H9 (cell line): ENCODE measurements at regions not wholly inside any gene's neighbourhood (a gene's known extent, or its start where the extent isn't known, plus 50 kb on each side); places are given as distances from the start of the nearest gene placed in this dataset.
A peak's percentile ranks its signal among the peaks of the same experiment; 100 is the strongest.

ENCODE experiments used
- DNase-seq: peaks from one replicate; pipeline ENCODE4 v3.0.0-alpha.2; 2017
- H2AFZ ChIP-seq: one replicate; pipeline ENCODE4 v1.6.1; 2013; ENCODE audit warnings: mild to moderate bottlenecking, low read length, control low read depth, moderate library complexity
- H2AK5ac ChIP-seq: 2 replicates; pipeline ENCODE4 v1.6.1; 2013; ENCODE audit warnings: low read length, control low read depth, mixed read lengths; ENCODE audit not compliant: insufficient read length
- H2BK120ac ChIP-seq: one replicate; pipeline ENCODE4 v1.6.1; 2013; ENCODE audit warnings: low read depth, mild to moderate bottlenecking, low read length, control low read depth, inconsistent platforms; ENCODE audit not compliant: poor library complexity, severe bottlenecking
- H2BK12ac ChIP-seq: 2 replicates; pipeline ENCODE4 v1.6.1; 2013; ENCODE audit warnings: low read length, control low read depth, mixed read lengths, low read depth; ENCODE audit not compliant: insufficient read length
- H2BK15ac ChIP-seq: 2 replicates; pipeline ENCODE4 v1.6.1; 2013; ENCODE audit warnings: low read depth, low read length, control low read depth
- H2BK20ac ChIP-seq: one replicate; pipeline ENCODE4 v1.6.1; 2013; ENCODE audit warnings: low read depth, mild to moderate bottlenecking, low read length, control low read depth, inconsistent platforms; ENCODE audit not compliant: poor library complexity, severe bottlenecking
- H2BK5ac ChIP-seq: 2 replicates; pipeline ENCODE4 v1.6.1; 2013; ENCODE audit warnings: low read length, control low read depth, mixed read lengths; ENCODE audit not compliant: insufficient read length
- H3K14ac ChIP-seq: 2 replicates; pipeline ENCODE4 v1.6.1; 2013; ENCODE audit warnings: low read length, control low read depth; ENCODE audit not compliant: insufficient read depth
- H3K18ac ChIP-seq: 2 replicates; pipeline ENCODE4 v1.6.1; 2013; ENCODE audit warnings: low read depth, mild to moderate bottlenecking, mixed read lengths, low read length, control low read depth; ENCODE audit not compliant: insufficient read length
- H3K23ac ChIP-seq: 2 replicates; pipeline ENCODE4 v1.6.1; 2013; ENCODE audit warnings: low read length, control low read depth, mixed read lengths, low read depth; ENCODE audit not compliant: insufficient read length
- H3K23me2 ChIP-seq: 2 replicates; pipeline ENCODE4 v1.6.1; 2013; ENCODE audit warnings: low read depth, mild to moderate bottlenecking, mixed read lengths, low read length, control low read depth; ENCODE audit not compliant: insufficient read length, poor library complexity, severe bottlenecking
- H3K27ac ChIP-seq: 2 replicates; pipeline ENCODE4 v1.5.1; 2013; ENCODE audit warnings: low read length, control low read depth, mixed read lengths, low read depth; ENCODE audit not compliant: insufficient read length
- H3K27me3 ChIP-seq: 2 replicates; pipeline ENCODE4 v1.6.1; 2013; ENCODE audit warnings: low read length, control low read depth, inconsistent platforms; ENCODE audit not compliant: insufficient read depth
- H3K4ac ChIP-seq: 2 replicates; pipeline ENCODE4 v1.6.1; 2013; ENCODE audit warnings: low read depth, mild to moderate bottlenecking, control low read depth, inconsistent platforms, low read length, moderate library complexity
- H3K4me1 ChIP-seq: 2 replicates; pipeline ENCODE4 v1.6.1; 2013; ENCODE audit warnings: low read length, control low read depth, inconsistent platforms; ENCODE audit not compliant: insufficient read depth
- H3K4me2 ChIP-seq: 2 replicates; pipeline ENCODE4 v1.6.1; 2013; ENCODE audit warnings: low read length, control low read depth, mixed read lengths; ENCODE audit not compliant: insufficient read length, insufficient read depth
- H3K56ac ChIP-seq: 2 replicates; pipeline ENCODE4 v1.6.1; 2013; ENCODE audit warnings: low read depth, mild to moderate bottlenecking, mixed read lengths, low read length, control low read depth; ENCODE audit not compliant: insufficient read length
- H3K79me1 ChIP-seq: 2 replicates; pipeline ENCODE4 v1.6.1; 2013; ENCODE audit warnings: low read depth, mild to moderate bottlenecking, moderate library complexity, low read length, control low read depth, inconsistent platforms; ENCODE audit not compliant: insufficient read depth, poor library complexity, severe bottlenecking
- H3K79me2 ChIP-seq: 2 replicates; pipeline ENCODE4 v1.6.1; 2013; ENCODE audit warnings: low read length, control low read depth, inconsistent platforms; ENCODE audit not compliant: insufficient read depth
- H3K9ac ChIP-seq: 2 replicates; pipeline ENCODE4 v1.6.1; 2013; ENCODE audit warnings: low read length, control low read depth, mixed read lengths; ENCODE audit not compliant: insufficient read length; ENCODE audit errors: extremely low read depth
- H3K9me3 ChIP-seq: one replicate; pipeline ENCODE4 v1.6.1; 2013; ENCODE audit warnings: low read depth, low read length, inconsistent platforms; ENCODE audit not compliant: control insufficient read depth
- H3T11ph ChIP-seq: one replicate; pipeline ENCODE4 v1.6.1; 2013; ENCODE audit warnings: mild to moderate bottlenecking, low read length, control low read depth, inconsistent platforms
- H4K20me1 ChIP-seq: one replicate; pipeline ENCODE4 v1.6.1; 2013; ENCODE audit not compliant: control insufficient read depth, insufficient read length, insufficient read depth
- H4K5ac ChIP-seq: 2 replicates; pipeline ENCODE4 v1.6.1; 2013; ENCODE audit warnings: low read depth, mild to moderate bottlenecking, mixed read lengths, low read length, control low read depth; ENCODE audit not compliant: insufficient read length
- H4K8ac ChIP-seq: replicated peaks from 2 replicates; pipeline ENCODE4 v1.6.1; 2013; ENCODE audit warnings: low read length, control low read depth, mixed read lengths, low read depth; ENCODE audit not compliant: insufficient read length
- H4K91ac ChIP-seq: 2 replicates; pipeline ENCODE4 v1.6.1; 2013; ENCODE audit warnings: low read depth, mild to moderate bottlenecking, moderate library complexity, mixed read lengths, low read length, control low read depth; ENCODE audit not compliant: insufficient read length
- H3K27ac Mint-ChIP-seq, 3 experiments: 2 replicates in 2 of 3; 3 replicates in 1 of 3; pipeline ENCODE4 v1.8.0; 2020 to 2021; ENCODE audit warnings: mixed read lengths in 3 of 3, mild to moderate bottlenecking in 1 of 3, moderate library complexity in 1 of 3
- H3K27me3 Mint-ChIP-seq: 2 replicates; pipeline ENCODE4 v1.8.0; 2021; ENCODE audit warnings: low read depth, mild to moderate bottlenecking, moderate library complexity, mixed read lengths
- H3K36me3 Mint-ChIP-seq, 3 experiments: 2 replicates in 2 of 3; 3 replicates in 1 of 3; pipeline ENCODE4 v1.8.0; 2020 to 2021; ENCODE audit warnings: low read depth in 3 of 3, mixed read lengths in 3 of 3; ENCODE audit not compliant: insufficient read depth in 1 of 3
- H3K4me1 Mint-ChIP-seq, 2 experiments: 2 replicates each; pipeline ENCODE4 v1.8.0; 2020; ENCODE audit warnings: mixed read lengths in 2 of 2
- H3K4me3 Mint-ChIP-seq, 2 experiments: 2 replicates in 1 of 2; 3 replicates in 1 of 2; pipeline ENCODE4 v1.8.0; 2020 to 2021; ENCODE audit warnings: mild to moderate bottlenecking in 2 of 2, mixed read lengths in 2 of 2, moderate library complexity in 1 of 2
- H3K9me3 Mint-ChIP-seq, 2 experiments: 2 replicates in 1 of 2; 3 replicates in 1 of 2; pipeline ENCODE4 v1.8.0; 2020; ENCODE audit warnings: mild to moderate bottlenecking in 2 of 2, mixed read lengths in 2 of 2, moderate library complexity in 1 of 2
- WGBS: extraction: QIAGEN DNeasy Blood & Tissue Kit; methylation state at CpG from one replicate; pipeline ENCODE4 v1.1.7; 2013; ENCODE audit warnings: missing lambda C conversion rate, low lambda C conversion rate, mixed read lengths; ENCODE audit not compliant: insufficient read length; ENCODE audit errors: extremely low coverage; 5-methylcytosine and 5-hydroxymethylcytosine counted together
- TF ChIP-seq, protein P1 (sequence below): fragments of 200-600 bp; sonication (generic); conservative IDR thresholded peaks from 3 replicates; pipeline ENCODE4 v1.8.0; 2021; ENCODE audit warnings: antibody characterized with exemption, mild to moderate bottlenecking

DNA sequence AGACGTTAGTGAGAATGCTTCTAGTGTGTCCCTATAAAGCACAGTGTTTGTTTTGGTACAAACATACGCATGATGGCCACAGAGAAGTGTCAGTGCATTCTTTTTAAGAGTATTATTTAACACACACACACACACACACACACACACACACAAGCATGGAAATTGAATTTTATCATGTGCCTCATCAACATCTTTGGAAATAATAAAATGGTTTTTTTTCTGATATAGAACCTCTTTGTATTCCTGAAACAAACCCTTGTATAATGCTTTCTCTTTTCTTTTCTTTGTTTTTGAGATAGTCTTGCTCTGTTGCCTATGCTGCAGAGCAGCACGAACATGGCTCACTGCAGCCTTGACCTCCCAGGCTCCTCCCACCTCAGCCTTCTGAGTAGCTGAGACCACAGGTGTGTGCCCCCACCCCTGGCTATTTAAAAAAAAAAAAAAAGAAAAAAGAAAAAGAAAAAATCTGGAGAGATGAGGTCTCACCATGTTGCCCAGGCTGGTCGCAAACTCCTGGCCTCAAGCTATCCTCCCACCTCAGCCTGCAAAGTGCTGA is 116.2 kb upstream of the SYNDIG1 start:
- H2BK20ac ChIP-seq: no peak overlapping the region
- H3K9me3 ChIP-seq: no peaks in the 10 kb centered on the region
- no peak overlapping the region for H2BK5ac ChIP-seq
- TF ChIP-seq, protein P1, sequence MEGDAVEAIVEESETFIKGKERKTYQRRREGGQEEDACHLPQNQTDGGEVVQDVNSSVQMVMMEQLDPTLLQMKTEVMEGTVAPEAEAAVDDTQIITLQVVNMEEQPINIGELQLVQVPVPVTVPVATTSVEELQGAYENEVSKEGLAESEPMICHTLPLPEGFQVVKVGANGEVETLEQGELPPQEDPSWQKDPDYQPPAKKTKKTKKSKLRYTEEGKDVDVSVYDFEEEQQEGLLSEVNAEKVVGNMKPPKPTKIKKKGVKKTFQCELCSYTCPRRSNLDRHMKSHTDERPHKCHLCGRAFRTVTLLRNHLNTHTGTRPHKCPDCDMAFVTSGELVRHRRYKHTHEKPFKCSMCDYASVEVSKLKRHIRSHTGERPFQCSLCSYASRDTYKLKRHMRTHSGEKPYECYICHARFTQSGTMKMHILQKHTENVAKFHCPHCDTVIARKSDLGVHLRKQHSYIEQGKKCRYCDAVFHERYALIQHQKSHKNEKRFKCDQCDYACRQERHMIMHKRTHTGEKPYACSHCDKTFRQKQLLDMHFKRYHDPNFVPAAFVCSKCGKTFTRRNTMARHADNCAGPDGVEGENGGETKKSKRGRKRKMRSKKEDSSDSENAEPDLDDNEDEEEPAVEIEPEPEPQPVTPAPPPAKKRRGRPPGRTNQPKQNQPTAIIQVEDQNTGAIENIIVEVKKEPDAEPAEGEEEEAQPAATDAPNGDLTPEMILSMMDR: no peak
- no peak overlapping the region for H3K23ac ChIP-seq
- H2AK5ac ChIP-seq: no peak overlapping the region
- no CpG with 5 or more reads among the region's 4 CpGs for WGBS
- H3K79me2 ChIP-seq: no peaks in the 10 kb centered on the region
- H3K36me3 Mint-ChIP-seq: no peaks in the 10 kb centered on the region
- no peak overlapping the region for H4K91ac ChIP-seq
- H2BK15ac ChIP-seq: no peak overlapping the region
- no peaks in the 10 kb centered on the region for H3K79me1 ChIP-seq
- no peak overlapping the region for H3K9ac ChIP-seq
- no peaks in the 10 kb centered on the region; the same call in 1 of the 2 replicates for H3K4me1 ChIP-seq
- peak overlapping the region in 1 of 3 experiments; percentile 72; a peak in 1 of 7 replicates for H3K27ac Mint-ChIP-seq
- H4K20me1 ChIP-seq: no peaks in the 10 kb centered on the region
- H3K56ac ChIP-seq: no peak overlapping the region
- no peak for DNase-seq
- no peak overlapping the region for H4K8ac ChIP-seq
- H3K4me3 Mint-ChIP-seq: no peak overlapping the region; a peak in 1 of 5 replicates
- H3T11ph ChIP-seq: no peak overlapping the region
- no peak overlapping the region for H2AFZ ChIP-seq
- no peak overlapping the region for H3K27ac ChIP-seq
- H3K4me1 Mint-ChIP-seq: peaks cover 5 to 17% of the 10 kb centered on the region in 2 experiments; a peak in 3 of 4 replicates
- H3K27me3 Mint-ChIP-seq: no peaks in the 10 kb centered on the region
- H3K23me2 ChIP-seq: no peaks in the 10 kb centered on the region
- H4K5ac ChIP-seq: no peak overlapping the region
- H2BK12ac ChIP-seq: no peak overlapping the region
- H3K18ac ChIP-seq: no peak overlapping the region
- H3K9me3 Mint-ChIP-seq: no peaks in the 10 kb centered on the region
- H2BK120ac ChIP-seq: no peak overlapping the region
- H3K14ac ChIP-seq: no peak overlapping the region
- H3K4me2 ChIP-seq: no peak overlapping the region
- no peak overlapping the region for H3K4ac ChIP-seq
- H3K27me3 ChIP-seq: no peaks in the 10 kb centered on the region
